ENCODE measurements at regions not wholly inside any gene's neighbourhood (a gene's known extent, or its start where the extent isn't known, plus 50 kb on each side); places are given as distances from the start of the nearest gene placed in this dataset.

DNA sequence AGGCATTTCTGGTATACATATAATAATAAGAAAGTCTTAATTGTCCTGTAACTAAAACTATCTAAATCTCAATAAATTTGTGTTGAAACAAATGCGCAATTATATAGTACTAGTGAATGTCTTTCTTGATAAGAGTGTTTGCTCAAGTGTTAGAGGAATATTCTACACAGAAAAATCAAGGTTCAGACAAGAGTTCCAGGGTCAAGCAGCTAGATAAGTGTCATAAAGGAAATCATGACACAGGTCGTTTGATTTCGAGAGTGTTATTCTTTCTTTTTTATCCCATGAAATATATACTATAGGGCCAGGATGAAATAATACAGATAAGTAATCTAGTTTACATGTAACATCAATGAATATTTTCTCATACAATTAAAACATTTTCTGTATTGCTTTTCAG, 366.1 kb downstream of the UTRN start:
- Histone ChIP-seq H4K20me1 (ENCODE audit: insufficient read depth, low read length) (no peaks in the 10 kb centered on the region), H3K4me1 (ENCODE audit: low read length) (no peaks in the 10 kb centered on the region), H3K9me2 (replicated peaks; ENCODE audit: insufficient read depth, low read length) (no peaks in the 10 kb centered on the region), H3F3A (ENCODE audit: insufficient read depth, low read length) (no peaks in the 10 kb centered on the region), H3K36me3 (replicated peaks; ENCODE audit: insufficient read depth, low read length) (no peaks in the 10 kb centered on the region), H3K27ac (ENCODE audit: low read length) (no peak overlapping the region), H3K27me3 (replicated peaks; ENCODE audit: insufficient read depth, low read length) (no peaks in the 10 kb centered on the region), H3K79me2 (ENCODE audit: low read length) (no peaks in the 10 kb centered on the region), H3K4me2 (ENCODE audit: low read depth, low read length) (no peak overlapping the region), H3K4me3 (ENCODE audit: low read length) (no peak overlapping the region), H3K9ac (ENCODE audit: low read length) (no peak overlapping the region), H3K9me3 (replicated peaks; ENCODE audit: insufficient read depth, low read length) (no peaks in the 10 kb centered on the region), H2AFZ (ENCODE audit: low read length) (no peak overlapping the region)
- no peak for DNase-seq
- TF ChIP-seq EZH2phosphoT487 (IDR thresholded peaks at IDR 0.05; ENCODE audit: low read length) (no peak), EZH2 (optimal IDR thresholded peaks at IDR 0.05; ENCODE audit: low read depth, low read length) (no peak)
- TF ChIP-seq, protein P1, sequence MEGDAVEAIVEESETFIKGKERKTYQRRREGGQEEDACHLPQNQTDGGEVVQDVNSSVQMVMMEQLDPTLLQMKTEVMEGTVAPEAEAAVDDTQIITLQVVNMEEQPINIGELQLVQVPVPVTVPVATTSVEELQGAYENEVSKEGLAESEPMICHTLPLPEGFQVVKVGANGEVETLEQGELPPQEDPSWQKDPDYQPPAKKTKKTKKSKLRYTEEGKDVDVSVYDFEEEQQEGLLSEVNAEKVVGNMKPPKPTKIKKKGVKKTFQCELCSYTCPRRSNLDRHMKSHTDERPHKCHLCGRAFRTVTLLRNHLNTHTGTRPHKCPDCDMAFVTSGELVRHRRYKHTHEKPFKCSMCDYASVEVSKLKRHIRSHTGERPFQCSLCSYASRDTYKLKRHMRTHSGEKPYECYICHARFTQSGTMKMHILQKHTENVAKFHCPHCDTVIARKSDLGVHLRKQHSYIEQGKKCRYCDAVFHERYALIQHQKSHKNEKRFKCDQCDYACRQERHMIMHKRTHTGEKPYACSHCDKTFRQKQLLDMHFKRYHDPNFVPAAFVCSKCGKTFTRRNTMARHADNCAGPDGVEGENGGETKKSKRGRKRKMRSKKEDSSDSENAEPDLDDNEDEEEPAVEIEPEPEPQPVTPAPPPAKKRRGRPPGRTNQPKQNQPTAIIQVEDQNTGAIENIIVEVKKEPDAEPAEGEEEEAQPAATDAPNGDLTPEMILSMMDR (IDR thresholded peaks at IDR 0.05; ENCODE audit: low read length): no peak

DNA sequence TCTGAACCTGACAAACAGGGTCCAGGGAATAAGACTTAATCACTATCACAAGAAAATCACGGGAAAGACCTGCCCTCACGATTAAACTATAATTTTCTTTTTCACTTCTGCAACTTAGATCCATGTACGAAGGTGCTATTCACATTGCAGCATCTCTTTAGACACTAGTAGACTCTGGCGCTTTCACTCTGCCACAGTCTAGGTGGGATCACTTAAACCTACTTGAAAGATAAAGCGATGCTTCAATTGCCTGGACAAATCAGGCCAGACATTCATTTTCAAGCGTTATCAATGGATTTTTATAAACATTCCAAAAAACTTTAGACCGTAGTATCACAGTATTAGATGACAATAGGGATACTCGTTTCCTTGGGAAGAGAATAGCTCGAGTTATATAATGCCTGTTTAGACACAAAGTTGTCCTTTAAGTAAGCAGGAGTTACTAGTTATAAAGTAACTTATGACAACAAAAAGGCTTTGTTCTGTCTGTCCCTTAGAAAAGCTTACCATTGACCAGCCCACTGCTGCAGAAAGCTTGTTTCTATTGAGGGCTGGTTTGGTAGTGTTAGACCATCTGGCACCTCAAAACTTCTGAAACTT, 367.3 kb downstream of the UTRN start:
- H2AFZ ChIP-seq (ENCODE audit: low read length): no peak overlapping the region
- DNase-seq: no peak
- H3K4me1 ChIP-seq (ENCODE audit: low read length): no peaks in the 10 kb centered on the region
- H3F3A ChIP-seq (ENCODE audit: insufficient read depth, low read length): no peaks in the 10 kb centered on the region
- H3K9me3 ChIP-seq (replicated peaks; ENCODE audit: insufficient read depth, low read length): no peaks in the 10 kb centered on the region
- H4K20me1 ChIP-seq (ENCODE audit: insufficient read depth, low read length): no peaks in the 10 kb centered on the region
- H3K9me2 ChIP-seq (replicated peaks; ENCODE audit: insufficient read depth, low read length): no peaks in the 10 kb centered on the region
- no peaks in the 10 kb centered on the region for H3K36me3 ChIP-seq (replicated peaks; ENCODE audit: insufficient read depth, low read length)
- TF ChIP-seq, protein P1 (IDR thresholded peaks at IDR 0.05; ENCODE audit: low read length): no peak
- TF ChIP-seq EZH2 (optimal IDR thresholded peaks at IDR 0.05; ENCODE audit: low read depth, low read length) (no peak), EZH2phosphoT487 (IDR thresholded peaks at IDR 0.05; ENCODE audit: low read length) (no peak)
- H3K27me3 ChIP-seq (replicated peaks; ENCODE audit: insufficient read depth, low read length): no peaks in the 10 kb centered on the region
- no peak overlapping the region for H3K4me2 ChIP-seq (ENCODE audit: low read depth, low read length)
- no peak overlapping the region for H3K4me3 ChIP-seq (ENCODE audit: low read length)
- H3K9ac ChIP-seq (ENCODE audit: low read length): no peak overlapping the region
- no peak overlapping the region for H3K27ac ChIP-seq (ENCODE audit: low read length)
- no peaks in the 10 kb centered on the region for H3K79me2 ChIP-seq (ENCODE audit: low read length)

DNA sequence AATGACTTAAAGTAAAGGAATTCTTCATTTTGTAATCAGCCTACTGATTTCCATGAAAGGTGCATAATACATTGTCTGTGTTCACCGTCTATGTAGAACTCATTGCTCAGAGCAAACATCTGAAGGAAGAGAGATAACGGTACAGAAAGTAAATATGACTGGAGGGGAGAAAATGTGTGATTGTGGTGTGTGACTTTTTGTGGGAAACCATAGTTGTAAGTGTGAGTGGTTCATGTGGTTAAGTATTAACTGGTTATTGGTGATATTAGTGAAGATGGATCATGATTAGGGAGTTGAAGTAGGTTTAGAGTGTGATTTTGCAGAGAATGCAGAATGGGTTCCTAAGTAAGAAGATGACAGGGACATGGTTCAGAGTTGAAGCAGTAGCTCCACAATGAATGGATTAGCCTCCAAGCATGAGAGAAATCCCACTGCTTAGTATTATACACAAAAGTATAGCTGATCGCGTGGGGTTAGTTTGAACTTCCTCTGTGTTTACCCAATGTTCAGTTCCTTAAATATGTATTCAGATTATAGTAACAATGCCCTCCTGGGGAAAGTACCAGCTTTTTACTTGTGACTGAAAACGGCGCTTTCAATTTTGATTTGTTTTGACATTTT, 368.9 kb downstream of the UTRN start:
- TF ChIP-seq, protein P1 (IDR thresholded peaks at IDR 0.05; ENCODE audit: low read length): no peak
- TF ChIP-seq EZH2 (optimal IDR thresholded peaks at IDR 0.05; ENCODE audit: low read depth, low read length) (no peak), EZH2phosphoT487 (IDR thresholded peaks at IDR 0.05; ENCODE audit: low read length) (no peak)
- Histone ChIP-seq H3F3A (ENCODE audit: insufficient read depth, low read length) (no peaks in the 10 kb centered on the region), H3K4me1 (ENCODE audit: low read length) (no peaks in the 10 kb centered on the region), H2AFZ (ENCODE audit: low read length) (no peak overlapping the region), H3K79me2 (ENCODE audit: low read length) (no peaks in the 10 kb centered on the region), H3K27ac (ENCODE audit: low read length) (no peak overlapping the region), H3K27me3 (replicated peaks; ENCODE audit: insufficient read depth, low read length) (no peaks in the 10 kb centered on the region), H3K9me3 (replicated peaks; ENCODE audit: insufficient read depth, low read length) (no peaks in the 10 kb centered on the region), H3K9me2 (replicated peaks; ENCODE audit: insufficient read depth, low read length) (no peaks in the 10 kb centered on the region), H3K9ac (ENCODE audit: low read length) (no peak overlapping the region), H3K4me2 (ENCODE audit: low read depth, low read length) (no peak overlapping the region), H3K4me3 (ENCODE audit: low read length) (no peak overlapping the region), H4K20me1 (ENCODE audit: insufficient read depth, low read length) (no peaks in the 10 kb centered on the region), H3K36me3 (replicated peaks; ENCODE audit: insufficient read depth, low read length) (no peaks in the 10 kb centered on the region)
- no peak for DNase-seq
